HEK293 (cell line): ENCODE measurements at regions not wholly inside any gene's neighbourhood (a gene's known extent, or its start where the extent isn't known, plus 50 kb on each side); places are given as distances from the start of the nearest gene placed in this dataset.

Source experiments
- CTCF ChIA-PET: fragments of 350-600 bp; formaldehyde crosslinking; extraction: SDS; loops from one replicate; lab custom pipeline; 2021; ENCODE audit warnings: antibody characterized with exemption; lab: Yijun Ruan, JAX
- POLR2A ChIA-PET: fragments of 300-600 bp; formaldehyde crosslinking; extraction: SDS; loops from one replicate; lab custom pipeline; 2020; ENCODE audit warnings: antibody characterized with exemption, inconsistent platforms; lab: Yijun Ruan, JAX
- H3K27ac ChIP-seq: fragments of 200-500 bp; sonication (Bioruptor generic); 2 replicates; pipeline ENCODE4 v1.5.1; 2014; ENCODE audit warnings: low read depth, low read length, control low read depth, inconsistent platforms; ENCODE audit errors: extremely low read depth
- H3K36me3 ChIP-seq, 2 experiments: fragments of 200-500 bp in 1 of 2; sonication (Bioruptor generic) in 1 of 2; 1 replicate in 1 of 2; 2 replicates in 1 of 2; pipeline ENCODE4 v1.5.1; 2014 to 2017; ENCODE audit warnings: inconsistent platforms in 2 of 2, low read length in 2 of 2; ENCODE audit not compliant: control insufficient read depth in 2 of 2, insufficient read depth in 1 of 2
- H3K4me1 ChIP-seq: fragments of 200-500 bp; sonication (Bioruptor generic); 2 replicates; pipeline ENCODE4 v1.5.1; 2014; ENCODE audit warnings: mild to moderate bottlenecking, low read length, inconsistent platforms; ENCODE audit not compliant: control insufficient read depth, insufficient read depth
- H3K4me3 ChIP-seq: 2 replicates; pipeline ENCODE4 v1.5.1; 2011; ENCODE audit warnings: low read depth, mild to moderate bottlenecking, control low read depth, low read length, moderate library complexity
- H3K9me3 ChIP-seq: fragments of 200-500 bp; sonication (Bioruptor generic); 2 replicates; pipeline ENCODE4 v1.5.1; 2014; ENCODE audit warnings: low read depth, low read length, inconsistent platforms; ENCODE audit not compliant: control insufficient read depth, insufficient read depth
- GLI2 ChIP-seq: fragments of 450-650 bp; formaldehyde crosslinking; IDR thresholded peaks from 2 replicates; pipeline ENCODE4; 2017; ENCODE audit warnings: missing biosample characterization, missing genetic modification characterization, low read depth, borderline replicate concordance
- RBAK ChIP-seq: fragments of 450-650 bp; formaldehyde crosslinking; IDR thresholded peaks from 2 replicates; pipeline ENCODE4 v1.5.1; 2016; ENCODE audit warnings: missing biosample characterization, missing genetic modification characterization
- WT1 ChIP-seq: fragments of 450-650 bp; formaldehyde crosslinking; IDR thresholded peaks from 2 replicates; pipeline ENCODE4 v1.5.1; 2016; ENCODE audit warnings: missing biosample characterization, missing genetic modification characterization
- YY1 ChIP-seq: fragments of 450-650 bp; formaldehyde crosslinking; IDR thresholded peaks from 2 replicates; pipeline ENCODE4 v1.5.1; 2018; ENCODE audit warnings: missing biosample characterization, missing genetic modification characterization
- YY2 ChIP-seq: fragments of 450-650 bp; formaldehyde crosslinking; IDR thresholded peaks from 2 replicates; pipeline ENCODE4 v1.5.1; 2016; ENCODE audit warnings: missing biosample characterization, missing genetic modification characterization
- ZIC2 ChIP-seq: fragments of 450-650 bp; formaldehyde crosslinking; IDR thresholded peaks from 2 replicates; pipeline ENCODE4 v1.5.1; 2016; ENCODE audit warnings: missing biosample characterization, missing genetic modification characterization
- ZNF140 ChIP-seq: fragments of 450-650 bp; formaldehyde crosslinking; IDR thresholded peaks from 2 replicates; pipeline ENCODE4 v1.5.1; 2016; ENCODE audit warnings: missing biosample characterization, missing genetic modification characterization
- ZNF248 ChIP-seq: fragments of 450-650 bp; formaldehyde crosslinking; IDR thresholded peaks from 2 replicates; pipeline ENCODE4 v1.5.1; 2017; ENCODE audit warnings: missing biosample characterization, missing genetic modification characterization
- ZNF280C ChIP-seq: fragments of 450-650 bp; formaldehyde crosslinking; IDR thresholded peaks from 2 replicates; pipeline ENCODE4 v1.5.1; 2016; ENCODE audit warnings: missing biosample characterization, missing genetic modification characterization
- ZNF280D ChIP-seq: fragments of 450-650 bp; formaldehyde crosslinking; IDR thresholded peaks from 2 replicates; pipeline ENCODE4 v1.5.1; 2016; ENCODE audit warnings: missing biosample characterization, missing genetic modification characterization
- ZNF341 ChIP-seq: fragments of 450-650 bp; formaldehyde crosslinking; IDR thresholded peaks from 2 replicates; pipeline ENCODE4; 2016; ENCODE audit warnings: low read depth, missing biosample characterization, missing genetic modification characterization
- ZNF404 ChIP-seq: fragments of 450-650 bp; formaldehyde crosslinking; IDR thresholded peaks from 2 replicates; pipeline ENCODE4 v1.5.1; 2017; ENCODE audit warnings: missing biosample characterization, missing genetic modification characterization
- ZNF560 ChIP-seq: fragments of 450-650 bp; formaldehyde crosslinking; IDR thresholded peaks from 2 replicates; pipeline ENCODE4 v1.5.1; 2017; ENCODE audit warnings: missing biosample characterization, missing genetic modification characterization, borderline replicate concordance
- ZNF654 ChIP-seq: fragments of 450-650 bp; formaldehyde crosslinking; IDR thresholded peaks from 2 replicates; pipeline ENCODE4 v1.5.1; 2016; ENCODE audit warnings: low read depth, missing biosample characterization, missing genetic modification characterization
- ZNF664 ChIP-seq: fragments of 450-650 bp; formaldehyde crosslinking; IDR thresholded peaks from 2 replicates; pipeline ENCODE4 v1.5.1; 2016; ENCODE audit warnings: missing biosample characterization, missing genetic modification characterization
- ZNF747 ChIP-seq: fragments of 450-650 bp; formaldehyde crosslinking; IDR thresholded peaks from 2 replicates; pipeline ENCODE4 v1.5.1; 2016; ENCODE audit warnings: missing biosample characterization, missing genetic modification characterization
- ZNF777 ChIP-seq: fragments of 450-650 bp; formaldehyde crosslinking; IDR thresholded peaks from 2 replicates; pipeline ENCODE4 v1.5.1; 2017; ENCODE audit warnings: missing biosample characterization, missing genetic modification characterization, borderline replicate concordance
- TF ChIP-seq, protein P1 (sequence below): fragments of 450-650 bp; formaldehyde crosslinking; IDR thresholded peaks from 2 replicates; pipeline ENCODE4 v1.5.1; 2016; ENCODE audit warnings: missing biosample characterization, missing genetic modification characterization
- TF ChIP-seq, protein P2 (sequence below): fragments of 450-650 bp; formaldehyde crosslinking; IDR thresholded peaks from 2 replicates; pipeline ENCODE4 v1.5.1; 2016; ENCODE audit warnings: missing biosample characterization, missing genetic modification characterization
- TF ChIP-seq, protein P3 (sequence below): fragments of 450-650 bp; formaldehyde crosslinking; conservative IDR thresholded peaks from 2 replicates; pipeline ENCODE4 v1.5.1; 2016; ENCODE audit warnings: low read depth, missing biosample characterization, missing genetic modification characterization

DNA sequence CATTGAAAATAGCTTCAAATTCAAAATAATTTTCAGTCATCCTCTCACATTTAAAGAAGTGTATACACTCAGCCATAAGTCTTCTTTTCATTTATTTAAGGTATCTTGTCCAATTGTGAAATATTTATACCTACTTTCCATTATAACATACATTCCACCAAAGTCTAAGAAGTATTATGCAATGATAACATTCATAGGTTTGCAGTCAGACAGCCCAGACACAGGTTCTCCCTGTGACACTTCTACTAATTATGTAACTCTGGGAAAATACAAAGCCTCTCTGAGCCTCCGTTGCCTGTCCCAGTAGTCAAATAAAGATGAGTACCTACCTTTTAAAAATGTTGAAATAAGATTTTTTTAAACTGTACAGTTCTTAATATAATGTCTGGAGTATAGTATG lies 320.9 kb upstream of the RPS23 start:
- TF ChIP-seq WT1 (tag by site-specific recombination) = no peak
- no peak for TF ChIP-seq YY2
- no peak for TF ChIP-seq ZNF664 (tag by site-specific recombination)
- no peak for TF ChIP-seq YY1
- no peak for TF ChIP-seq RBAK (tag by site-specific recombination)
- no peak for TF ChIP-seq GLI2
- TF ChIP-seq, protein P1, sequence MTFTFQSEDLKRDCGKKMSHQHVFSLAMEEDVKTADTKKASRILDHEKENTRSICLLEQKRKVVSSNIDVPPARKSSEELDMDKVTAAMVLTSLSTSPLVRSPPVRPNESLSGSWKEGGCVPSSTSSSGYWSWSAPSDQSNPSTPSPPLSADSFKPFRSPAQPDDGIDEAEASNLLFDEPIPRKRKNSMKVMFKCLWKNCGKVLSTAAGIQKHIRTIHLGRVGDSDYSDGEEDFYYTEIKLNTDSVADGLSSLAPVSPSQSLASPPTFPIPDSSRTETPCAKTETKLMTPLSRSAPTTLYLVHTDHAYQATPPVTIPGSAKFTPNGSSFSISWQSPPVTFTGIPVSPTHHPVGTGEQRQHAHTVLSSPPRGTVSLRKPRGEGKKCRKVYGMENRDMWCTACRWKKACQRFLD (tag by site-specific recombination) = no peak
- no peak for TF ChIP-seq ZNF280C (tag by site-specific recombination)
- no peak for TF ChIP-seq ZNF140 (tag by site-specific recombination)
- TF ChIP-seq ZIC2 = no peak
- no peaks in the 10 kb centered on the region for H3K9me3 ChIP-seq
- no peak overlapping the region for H3K27ac ChIP-seq
- CTCF ChIA-PET = interaction anchor here (0.6 kb wide), 1 partner anchor 194 kb away, joined by 3 read pairs; no protein-coding TSS in a partner anchor
- no peaks in the 10 kb centered on the region for H3K36me3 ChIP-seq
- POLR2A ChIA-PET = no interaction called here
- H3K4me3 ChIP-seq = no peak overlapping the region
- no peaks in the 10 kb centered on the region for H3K4me1 ChIP-seq

GRCh38 chr5:82597437-82597836 lies 319.3 kb upstream of the RPS23 start:
- Histone ChIP-seq H3K4me1 (no peaks in the 10 kb centered on the region), H3K9me3 (no peaks in the 10 kb centered on the region), H3K36me3 (no peaks in the 10 kb centered on the region), H3K4me3 (no peak overlapping the region), H3K27ac (no peak overlapping the region)
- ChIA-PET POLR2A (no interaction called here), CTCF (interaction anchor here (1.0 kb wide), 1 partner anchor 836 kb away, joined by 6 read pairs; no protein-coding TSS in a partner anchor)
- TF ChIP-seq ZNF654 = 0 out of 2 replicates have a peak, but pooled peaks have one; percentile 3
- no peak for TF ChIP-seq ZNF341

DNA sequence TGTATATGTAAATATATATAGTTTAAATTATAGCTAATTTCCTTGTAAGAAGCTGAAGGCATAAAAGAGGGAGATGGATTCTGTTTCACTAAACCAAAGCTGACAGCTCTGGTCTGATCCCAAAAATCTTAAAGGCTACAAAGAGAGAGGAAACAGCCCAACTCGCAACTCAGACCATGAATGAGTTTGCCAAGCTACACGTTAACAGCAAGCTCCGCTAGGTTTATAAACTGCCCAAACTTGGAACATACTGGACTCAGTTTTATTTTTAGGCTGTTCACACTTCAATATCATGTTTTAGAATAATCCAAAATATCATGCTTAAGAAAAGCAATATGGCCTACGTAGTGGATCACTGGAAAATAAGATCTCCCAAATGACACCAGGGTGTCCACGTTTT lies 318.3 kb upstream of the RPS23 start:
- CTCF ChIA-PET = interaction anchor here (1.0 kb wide), 1 partner anchor 837 kb away, joined by 6 read pairs; no protein-coding TSS in a partner anchor

More for the DNA sequence above, 318.3 kb upstream of the RPS23 start:
- POLR2A ChIA-PET = no interaction called here
- Histone ChIP-seq H3K9me3 (no peaks in the 10 kb centered on the region), H3K36me3 (no peaks in the 10 kb centered on the region), H3K27ac (no peak overlapping the region), H3K4me3 (no peak overlapping the region), H3K4me1 (no peaks in the 10 kb centered on the region)
- TF ChIP-seq ZNF560 = no peak
- no peak for TF ChIP-seq ZNF248
- no peak for TF ChIP-seq ZNF341
- no peak for TF ChIP-seq ZNF280D
- TF ChIP-seq, protein P2, sequence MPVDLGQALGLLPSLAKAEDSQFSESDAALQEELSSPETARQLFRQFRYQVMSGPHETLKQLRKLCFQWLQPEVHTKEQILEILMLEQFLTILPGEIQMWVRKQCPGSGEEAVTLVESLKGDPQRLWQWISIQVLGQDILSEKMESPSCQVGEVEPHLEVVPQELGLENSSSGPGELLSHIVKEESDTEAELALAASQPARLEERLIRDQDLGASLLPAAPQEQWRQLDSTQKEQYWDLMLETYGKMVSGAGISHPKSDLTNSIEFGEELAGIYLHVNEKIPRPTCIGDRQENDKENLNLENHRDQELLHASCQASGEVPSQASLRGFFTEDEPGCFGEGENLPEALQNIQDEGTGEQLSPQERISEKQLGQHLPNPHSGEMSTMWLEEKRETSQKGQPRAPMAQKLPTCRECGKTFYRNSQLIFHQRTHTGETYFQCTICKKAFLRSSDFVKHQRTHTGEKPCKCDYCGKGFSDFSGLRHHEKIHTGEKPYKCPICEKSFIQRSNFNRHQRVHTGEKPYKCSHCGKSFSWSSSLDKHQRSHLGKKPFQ (tag by site-specific recombination) = no peak
- no peak for TF ChIP-seq ZNF404 (tag by site-specific recombination)
- TF ChIP-seq ZNF747 (tag by site-specific recombination) = no peak
- TF ChIP-seq ZNF777 (tag by site-specific recombination) = no peak
- TF ChIP-seq, protein P3, sequence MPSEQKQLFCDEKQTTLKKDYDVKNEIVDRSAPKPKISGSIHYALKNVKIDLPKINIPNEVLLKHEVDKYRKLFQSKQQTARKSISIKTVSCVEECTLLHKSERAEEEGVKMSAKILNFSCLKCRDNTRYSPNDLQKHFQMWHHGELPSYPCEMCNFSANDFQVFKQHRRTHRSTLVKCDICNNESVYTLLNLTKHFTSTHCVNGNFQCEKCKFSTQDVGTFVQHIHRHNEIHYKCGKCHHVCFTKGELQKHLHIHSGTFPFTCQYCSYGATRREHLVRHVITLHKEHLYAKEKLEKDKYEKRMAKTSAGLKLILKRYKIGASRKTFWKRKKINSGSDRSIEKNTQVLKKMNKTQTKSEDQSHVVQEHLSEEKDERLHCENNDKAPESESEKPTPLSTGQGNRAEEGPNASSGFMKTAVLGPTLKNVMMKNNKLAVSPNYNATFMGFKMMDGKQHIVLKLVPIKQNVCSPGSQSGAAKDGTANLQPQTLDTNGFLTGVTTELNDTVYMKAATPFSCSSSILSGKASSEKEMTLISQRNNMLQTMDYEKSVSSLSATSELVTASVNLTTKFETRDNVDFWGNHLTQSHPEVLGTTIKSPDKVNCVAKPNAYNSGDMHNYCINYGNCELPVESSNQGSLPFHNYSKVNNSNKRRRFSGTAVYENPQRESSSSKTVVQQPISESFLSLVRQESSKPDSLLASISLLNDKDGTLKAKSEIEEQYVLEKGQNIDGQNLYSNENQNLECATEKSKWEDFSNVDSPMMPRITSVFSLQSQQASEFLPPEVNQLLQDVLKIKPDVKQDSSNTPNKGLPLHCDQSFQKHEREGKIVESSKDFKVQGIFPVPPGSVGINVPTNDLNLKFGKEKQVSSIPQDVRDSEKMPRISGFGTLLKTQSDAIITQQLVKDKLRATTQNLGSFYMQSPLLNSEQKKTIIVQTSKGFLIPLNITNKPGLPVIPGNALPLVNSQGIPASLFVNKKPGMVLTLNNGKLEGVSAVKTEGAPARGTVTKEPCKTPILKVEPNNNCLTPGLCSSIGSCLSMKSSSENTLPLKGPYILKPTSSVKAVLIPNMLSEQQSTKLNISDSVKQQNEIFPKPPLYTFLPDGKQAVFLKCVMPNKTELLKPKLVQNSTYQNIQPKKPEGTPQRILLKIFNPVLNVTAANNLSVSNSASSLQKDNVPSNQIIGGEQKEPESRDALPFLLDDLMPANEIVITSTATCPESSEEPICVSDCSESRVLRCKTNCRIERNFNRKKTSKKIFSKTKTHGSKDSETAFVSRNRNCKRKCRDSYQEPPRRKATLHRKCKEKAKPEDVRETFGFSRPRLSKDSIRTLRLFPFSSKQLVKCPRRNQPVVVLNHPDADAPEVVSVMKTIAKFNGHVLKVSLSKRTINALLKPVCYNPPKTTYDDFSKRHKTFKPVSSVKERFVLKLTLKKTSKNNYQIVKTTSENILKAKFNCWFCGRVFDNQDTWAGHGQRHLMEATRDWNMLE (tag by site-specific recombination) = no peak
